ENCODE measurements at regions not wholly inside any gene's neighbourhood (a gene's known extent, or its start where the extent isn't known, plus 50 kb on each side); places are given as distances from the start of the nearest gene placed in this dataset.

DNA sequence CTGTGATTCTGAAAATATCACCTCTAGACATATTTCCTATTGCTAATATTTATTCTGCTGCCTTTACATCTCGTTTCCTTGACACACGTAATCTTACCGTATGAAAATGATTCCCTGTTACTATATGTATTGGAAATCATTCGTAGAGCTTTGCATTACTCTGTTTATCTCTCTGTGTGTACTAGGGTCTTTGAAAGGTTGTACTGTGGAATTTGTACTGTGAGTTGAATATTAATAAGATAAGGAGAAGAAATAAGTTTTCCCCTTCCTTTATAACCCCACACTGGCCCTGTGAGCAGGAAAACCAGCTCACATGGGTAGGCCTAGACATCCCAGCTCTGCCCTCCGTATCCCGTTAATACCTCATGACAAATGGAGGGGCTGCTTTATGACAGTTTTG, 354.9 kb downstream of the KLF5 start:
- H3K4me3 Mint-ChIP-seq (ENCODE audit: unreplicated experiment): no peak overlapping the region
- peaks cover 8% of the 10 kb centered on the region for H3K9me3 Mint-ChIP-seq (ENCODE audit: unreplicated experiment)
- H3K27ac Mint-ChIP-seq (ENCODE audit: low read depth, unreplicated experiment): peak overlapping the region; percentile 40
- no peaks in the 10 kb centered on the region for H3K36me3 Mint-ChIP-seq (ENCODE audit: insufficient read depth, unreplicated experiment)
- ChIA-PET POLR2A (interaction anchor here (0.6 to 1.6 kb wide), 4 partner anchors 9 to 355 kb away, joined by 3 to 5 read pairs (median 4); partner anchors contain the start of gene KLF5), CTCF (interaction anchor here (0.5 to 3.3 kb wide), 4 partner anchors 9 to 132 kb away, joined by 3 to 11 read pairs (median 4); no protein-coding TSS in a partner anchor)
- H3K4me1 Mint-ChIP-seq (ENCODE audit: insufficient read depth, unreplicated experiment): peaks cover 16% of the 10 kb centered on the region
- intact Hi-C loops (cut with micrococcal nuclease): no loop called here
- BruUV-seq (replicated peaks): no TSS peak
- DNase-seq (ENCODE audit: unreplicated experiment): no peak
- TF ChIP-seq CTCF (IDR thresholded peaks at IDR 0.05; ENCODE audit: unreplicated experiment): no peak
- no peaks in the 10 kb centered on the region for H3K27me3 Mint-ChIP-seq (ENCODE audit: insufficient read depth, unreplicated experiment)

- Mint-ChIP-seq H3K4me1 (ENCODE audit: insufficient read depth, unreplicated experiment) (peaks cover 10% of the 10 kb centered on the region), H3K27me3 (ENCODE audit: insufficient read depth, unreplicated experiment) (no peaks in the 10 kb centered on the region), H3K36me3 (ENCODE audit: insufficient read depth, unreplicated experiment) (no peaks in the 10 kb centered on the region), H3K27ac (ENCODE audit: low read depth, unreplicated experiment) (peak overlapping the region; percentile 40), H3K9me3 (ENCODE audit: unreplicated experiment) (peaks cover 8% of the 10 kb centered on the region), H3K4me3 (ENCODE audit: unreplicated experiment) (no peak overlapping the region)
- no peak for TF ChIP-seq CTCF (IDR thresholded peaks at IDR 0.05; ENCODE audit: unreplicated experiment)
- BruUV-seq (replicated peaks): no TSS peak
- POLR2A ChIA-PET: no interaction called here
- CTCF ChIA-PET: interaction anchor here (0.6 kb wide), 1 partner anchor 132 kb away, joined by 3 read pairs; no protein-coding TSS in a partner anchor
- DNase-seq (ENCODE audit: unreplicated experiment): peak; percentile 76
- intact Hi-C loops (cut with micrococcal nuclease): no loop called here
These were observed 354.1 kb downstream of the KLF5 start for GRCh38 chr13:73412933-73413332.

- Mint-ChIP-seq H3K27me3 (ENCODE audit: insufficient read depth, unreplicated experiment) (no peaks in the 10 kb centered on the region), H3K27ac (ENCODE audit: low read depth, unreplicated experiment) (no peak overlapping the region)
- POLR2A ChIA-PET: interaction anchor here (0.6 to 3.4 kb wide), 7 partner anchors 8 to 74 kb away, joined by 3 to 17 read pairs (median 5); no protein-coding TSS in a partner anchor
These were observed 352.4 kb downstream of the KLF5 start for GRCh38 chr13:73411067-73411809.

More at GRCh38 chr13:73411067-73411809, 352.4 kb downstream of the KLF5 start:
- BruUV-seq (replicated peaks): no TSS peak
- Mint-ChIP-seq H3K4me3 (ENCODE audit: unreplicated experiment) (no peak overlapping the region), H3K9me3 (ENCODE audit: unreplicated experiment) (peaks cover 8% of the 10 kb centered on the region), H3K36me3 (ENCODE audit: insufficient read depth, unreplicated experiment) (no peaks in the 10 kb centered on the region), H3K4me1 (ENCODE audit: insufficient read depth, unreplicated experiment) (peaks cover 10% of the 10 kb centered on the region)
- no peak for TF ChIP-seq CTCF (IDR thresholded peaks at IDR 0.05; ENCODE audit: unreplicated experiment)
- intact Hi-C loops (cut with micrococcal nuclease): no loop called here
- CTCF ChIA-PET: interaction anchor here (0.7 to 1.0 kb wide), 3 partner anchors 10 to 296 kb away, joined by 3 read pairs; no protein-coding TSS in a partner anchor
- no peak for DNase-seq (ENCODE audit: unreplicated experiment)
